Smooth muscle cell (in vitro differentiated cells): ENCODE measurements at regions not wholly inside any gene's neighbourhood (a gene's known extent, or its start where the extent isn't known, plus 50 kb on each side); places are given as distances from the start of the nearest gene placed in this dataset.

Source experiments
- DNase-seq: peaks from one replicate; lab custom pipeline; 2025; ENCODE audit not compliant: unreplicated experiment; lab: John Stamatoyannopoulos, UW
- H2AFZ ChIP-seq: fragments of 200-600 bp; sonication (generic); 2 replicates; pipeline ENCODE4 v1.6.0; 2016; ENCODE audit warnings: antibody characterized with exemption, low read depth, mild to moderate bottlenecking
- H3F3A ChIP-seq: fragments of 200-600 bp; sonication (generic); 2 replicates; pipeline ENCODE4 v1.6.0; 2017; ENCODE audit warnings: antibody characterized with exemption, low read depth
- H3K27ac ChIP-seq: fragments of 200-600 bp; sonication (generic); 2 replicates; pipeline ENCODE4 v1.5.1; 2016; ENCODE audit warnings: low read depth, mild to moderate bottlenecking
- H3K27me3 ChIP-seq: fragments of 200-600 bp; sonication (generic); 2 replicates; pipeline ENCODE4 v1.6.1; 2016; ENCODE audit warnings: low read depth, mild to moderate bottlenecking
- H3K36me3 ChIP-seq: fragments of 200-600 bp; sonication (generic); 2 replicates; pipeline ENCODE4 v1.5.1; 2016; ENCODE audit warnings: low read depth
- H3K4me1 ChIP-seq: fragments of 200-600 bp; sonication (generic); 2 replicates; pipeline ENCODE4 v1.5.1; 2016; ENCODE audit warnings: low read depth
- H3K4me2 ChIP-seq: fragments of 200-600 bp; sonication (generic); 2 replicates; pipeline ENCODE4 v1.6.0; 2016; ENCODE audit warnings: mild to moderate bottlenecking
- H3K4me3 ChIP-seq: fragments of 200-600 bp; sonication (generic); 2 replicates; pipeline ENCODE4 v1.5.1; 2016; ENCODE audit warnings: mild to moderate bottlenecking
- H3K79me2 ChIP-seq: fragments of 200-600 bp; sonication (generic); 2 replicates; pipeline ENCODE4 v1.6.0; 2016; ENCODE audit warnings: low read depth, mild to moderate bottlenecking
- H3K9ac ChIP-seq: fragments of 200-600 bp; sonication (generic); 2 replicates; pipeline ENCODE4 v1.6.0; 2016; ENCODE audit warnings: low read depth
- H3K9me3 ChIP-seq: fragments of 200-600 bp; sonication (generic); replicated peaks from 2 replicates; pipeline ENCODE4 v1.5.1; 2016; ENCODE audit warnings: low read depth
- H4K20me1 ChIP-seq: fragments of 200-600 bp; sonication (generic); 2 replicates; pipeline ENCODE4 v1.6.0; 2016; ENCODE audit warnings: low read depth
- WGBS: methylation state at CpG from one replicate; pipeline ENCODE4 v1.1.7; 2016; ENCODE audit warnings: low lambda C conversion rate; 5-methylcytosine and 5-hydroxymethylcytosine counted together
- TF ChIP-seq, protein P1 (sequence below): fragments of 200-600 bp; sonication (generic); IDR thresholded peaks from 2 replicates; pipeline ENCODE4 v1.5.1; 2017; ENCODE audit warnings: borderline replicate concordance, mild to moderate bottlenecking, antibody characterized with exemption; ENCODE audit not compliant: insufficient read depth, poor library complexity, severe bottlenecking

DNA sequence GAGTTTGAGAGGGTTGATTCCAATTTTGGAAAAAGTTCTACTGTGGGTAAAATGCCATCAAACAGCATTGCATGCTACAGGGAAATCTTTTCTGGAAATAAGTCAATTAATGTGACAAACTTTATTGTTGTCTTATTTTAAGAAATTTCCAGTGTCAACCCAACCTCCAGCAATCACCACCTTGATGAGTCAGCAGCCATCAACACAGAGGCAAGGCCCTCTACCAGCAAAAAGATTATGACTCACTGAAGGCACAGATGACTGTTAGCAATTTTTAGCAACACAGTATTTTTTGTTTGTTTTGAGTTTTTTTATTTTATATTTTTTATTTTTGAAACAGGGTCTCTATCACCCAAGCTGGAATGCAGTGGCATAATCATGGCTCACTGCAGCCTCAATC lies 165.4 kb upstream of the C1QTNF7 start:
- H3K79me2 ChIP-seq = no peaks in the 10 kb centered on the region
- DNase-seq = no peak

GRCh38 chr4:15270201-15270600 lies 157.6 kb upstream of the C1QTNF7 start:
- Histone ChIP-seq H3K4me3 (no peak overlapping the region), H3K36me3 (no peaks in the 10 kb centered on the region), H3K9ac (no peak overlapping the region), H4K20me1 (no peaks in the 10 kb centered on the region), H3K9me3 (peaks cover 6% of the 10 kb centered on the region), H2AFZ (no peak overlapping the region), H3K4me1 (no peaks in the 10 kb centered on the region), H3F3A (no peaks in the 10 kb centered on the region), H3K27ac (no peak overlapping the region), H3K27me3 (no peaks in the 10 kb centered on the region), H3K79me2 (no peaks in the 10 kb centered on the region), H3K4me2 (no peak overlapping the region)
- 100% methylated on average over 2 of the region's 2 CpGs for WGBS
- TF ChIP-seq, protein P1, sequence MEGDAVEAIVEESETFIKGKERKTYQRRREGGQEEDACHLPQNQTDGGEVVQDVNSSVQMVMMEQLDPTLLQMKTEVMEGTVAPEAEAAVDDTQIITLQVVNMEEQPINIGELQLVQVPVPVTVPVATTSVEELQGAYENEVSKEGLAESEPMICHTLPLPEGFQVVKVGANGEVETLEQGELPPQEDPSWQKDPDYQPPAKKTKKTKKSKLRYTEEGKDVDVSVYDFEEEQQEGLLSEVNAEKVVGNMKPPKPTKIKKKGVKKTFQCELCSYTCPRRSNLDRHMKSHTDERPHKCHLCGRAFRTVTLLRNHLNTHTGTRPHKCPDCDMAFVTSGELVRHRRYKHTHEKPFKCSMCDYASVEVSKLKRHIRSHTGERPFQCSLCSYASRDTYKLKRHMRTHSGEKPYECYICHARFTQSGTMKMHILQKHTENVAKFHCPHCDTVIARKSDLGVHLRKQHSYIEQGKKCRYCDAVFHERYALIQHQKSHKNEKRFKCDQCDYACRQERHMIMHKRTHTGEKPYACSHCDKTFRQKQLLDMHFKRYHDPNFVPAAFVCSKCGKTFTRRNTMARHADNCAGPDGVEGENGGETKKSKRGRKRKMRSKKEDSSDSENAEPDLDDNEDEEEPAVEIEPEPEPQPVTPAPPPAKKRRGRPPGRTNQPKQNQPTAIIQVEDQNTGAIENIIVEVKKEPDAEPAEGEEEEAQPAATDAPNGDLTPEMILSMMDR = no peak
- DNase-seq = no peak

More for the DNA sequence above, 165.4 kb upstream of the C1QTNF7 start:
- Histone ChIP-seq H3K36me3 (no peaks in the 10 kb centered on the region), H3K27me3 (no peaks in the 10 kb centered on the region), H3K27ac (peak overlapping the region; percentile 32), H4K20me1 (no peaks in the 10 kb centered on the region), H3K4me1 (no peaks in the 10 kb centered on the region), H3K9ac (no peak overlapping the region), H3K4me3 (no peak overlapping the region), H3K4me2 (no peak overlapping the region), H2AFZ (no peak overlapping the region), H3K9me3 (peaks cover 6% of the 10 kb centered on the region), H3F3A (no peaks in the 10 kb centered on the region)
- TF ChIP-seq, protein P1 = no peak

- DNase-seq = no peak
- Histone ChIP-seq H3K9ac (no peak overlapping the region), H4K20me1 (no peaks in the 10 kb centered on the region), H3F3A (no peaks in the 10 kb centered on the region), H3K36me3 (no peaks in the 10 kb centered on the region), H3K9me3 (no peaks in the 10 kb centered on the region), H3K4me1 (no peaks in the 10 kb centered on the region), H3K4me3 (no peak overlapping the region), H3K27me3 (no peaks in the 10 kb centered on the region), H3K79me2 (no peaks in the 10 kb centered on the region), H3K4me2 (no peak overlapping the region), H2AFZ (no peak overlapping the region), H3K27ac (no peak overlapping the region)
- WGBS = 97% methylated on average over 2 of the region's 2 CpGs
- TF ChIP-seq, protein P1 = no peak
Observed at GRCh38 chr4:15286041-15286440, 141.8 kb upstream of the C1QTNF7 start.

DNA sequence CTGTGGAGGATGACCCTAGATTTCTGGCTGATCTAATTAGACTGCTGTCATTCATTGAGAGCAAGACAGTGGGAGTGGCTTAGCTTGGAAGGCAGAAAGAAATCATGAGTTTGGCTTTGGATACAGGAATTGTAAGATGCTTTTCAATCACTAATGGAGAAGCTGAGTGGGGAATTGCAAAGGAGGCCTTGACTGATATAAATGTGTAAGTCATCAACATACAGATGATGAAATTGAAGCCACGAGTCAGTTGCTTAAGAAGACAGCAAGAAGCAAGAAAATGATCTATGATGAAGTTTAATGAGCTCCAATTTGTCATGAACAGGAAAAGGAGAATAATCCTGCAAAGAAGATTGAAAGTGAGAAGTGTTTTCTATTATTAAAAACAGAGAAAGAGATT lies 136.7 kb upstream of the C1QTNF7 start:
- H3K36me3 ChIP-seq = no peaks in the 10 kb centered on the region
- 45% methylated on average over 1 of the region's 1 CpG for WGBS
- H3K4me1 ChIP-seq = no peaks in the 10 kb centered on the region
- DNase-seq = no peak
- TF ChIP-seq, protein P1 = no peak
- H3K9ac ChIP-seq = no peak overlapping the region
- H2AFZ ChIP-seq = no peak overlapping the region
- no peaks in the 10 kb centered on the region for H3K9me3 ChIP-seq
- no peaks in the 10 kb centered on the region for H4K20me1 ChIP-seq
- no peak overlapping the region for H3K4me3 ChIP-seq
- no peak overlapping the region for H3K4me2 ChIP-seq
- H3K27me3 ChIP-seq = no peaks in the 10 kb centered on the region
- no peak overlapping the region for H3K27ac ChIP-seq
- no peaks in the 10 kb centered on the region for H3F3A ChIP-seq
- no peaks in the 10 kb centered on the region for H3K79me2 ChIP-seq
